Smooth muscle cell (in vitro differentiated cells): ENCODE measurements at regions not wholly inside any gene's neighbourhood (a gene's known extent, or its start where the extent isn't known, plus 50 kb on each side); places are given as distances from the start of the nearest gene placed in this dataset.

ENCODE experiments used
- DNase-seq: peaks from one replicate; lab custom pipeline; 2025; ENCODE audit not compliant: unreplicated experiment; lab: John Stamatoyannopoulos, UW
- H2AFZ ChIP-seq: fragments of 200-600 bp; sonication (generic); 2 replicates; pipeline ENCODE4 v1.6.0; 2016; ENCODE audit warnings: antibody characterized with exemption, low read depth, mild to moderate bottlenecking
- H3F3A ChIP-seq: fragments of 200-600 bp; sonication (generic); 2 replicates; pipeline ENCODE4 v1.6.0; 2017; ENCODE audit warnings: antibody characterized with exemption, low read depth
- H3K27ac ChIP-seq: fragments of 200-600 bp; sonication (generic); 2 replicates; pipeline ENCODE4 v1.5.1; 2016; ENCODE audit warnings: low read depth, mild to moderate bottlenecking
- H3K27me3 ChIP-seq: fragments of 200-600 bp; sonication (generic); 2 replicates; pipeline ENCODE4 v1.6.1; 2016; ENCODE audit warnings: low read depth, mild to moderate bottlenecking
- H3K36me3 ChIP-seq: fragments of 200-600 bp; sonication (generic); 2 replicates; pipeline ENCODE4 v1.5.1; 2016; ENCODE audit warnings: low read depth
- H3K4me1 ChIP-seq: fragments of 200-600 bp; sonication (generic); 2 replicates; pipeline ENCODE4 v1.5.1; 2016; ENCODE audit warnings: low read depth
- H3K4me2 ChIP-seq: fragments of 200-600 bp; sonication (generic); 2 replicates; pipeline ENCODE4 v1.6.0; 2016; ENCODE audit warnings: mild to moderate bottlenecking
- H3K4me3 ChIP-seq: fragments of 200-600 bp; sonication (generic); 2 replicates; pipeline ENCODE4 v1.5.1; 2016; ENCODE audit warnings: mild to moderate bottlenecking
- H3K79me2 ChIP-seq: fragments of 200-600 bp; sonication (generic); 2 replicates; pipeline ENCODE4 v1.6.0; 2016; ENCODE audit warnings: low read depth, mild to moderate bottlenecking
- H3K9ac ChIP-seq: fragments of 200-600 bp; sonication (generic); 2 replicates; pipeline ENCODE4 v1.6.0; 2016; ENCODE audit warnings: low read depth
- H3K9me3 ChIP-seq: fragments of 200-600 bp; sonication (generic); replicated peaks from 2 replicates; pipeline ENCODE4 v1.5.1; 2016; ENCODE audit warnings: low read depth
- H4K20me1 ChIP-seq: fragments of 200-600 bp; sonication (generic); 2 replicates; pipeline ENCODE4 v1.6.0; 2016; ENCODE audit warnings: low read depth
- WGBS: methylation state at CpG from one replicate; pipeline ENCODE4 v1.1.7; 2016; ENCODE audit warnings: low lambda C conversion rate; 5-methylcytosine and 5-hydroxymethylcytosine counted together
- TF ChIP-seq, protein P1 (sequence below): fragments of 200-600 bp; sonication (generic); IDR thresholded peaks from 2 replicates; pipeline ENCODE4 v1.5.1; 2017; ENCODE audit warnings: borderline replicate concordance, mild to moderate bottlenecking, antibody characterized with exemption; ENCODE audit not compliant: insufficient read depth, poor library complexity, severe bottlenecking

DNA sequence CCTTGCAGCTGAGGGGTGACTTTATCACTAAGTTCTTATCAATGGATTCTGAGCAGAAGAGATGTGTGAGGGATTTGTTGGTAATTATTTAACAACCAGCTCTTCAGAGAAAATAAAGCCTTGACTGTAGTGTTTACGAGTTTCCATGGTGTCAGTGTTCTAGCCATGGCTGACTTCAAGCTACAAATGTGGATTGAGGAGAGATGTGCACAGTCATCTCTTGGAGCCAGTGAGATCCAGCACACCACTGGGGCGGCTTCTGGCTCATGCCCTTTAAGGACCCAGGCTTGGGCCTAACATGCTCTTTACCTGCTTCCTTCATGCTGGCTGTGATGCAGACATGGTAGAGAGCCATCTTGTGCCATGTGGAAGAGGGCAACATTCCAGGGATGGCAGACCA is 145.6 kb upstream of the MRPS22 start:
- WGBS, result 64% methylated on average over 2 of the region's 2 CpGs
- Histone ChIP-seq H3K4me1 (no peaks in the 10 kb centered on the region), H3K27ac (no peak overlapping the region), H3K4me2 (no peak overlapping the region), H3K4me3 (no peak overlapping the region), H3K27me3 (no peaks in the 10 kb centered on the region), H3F3A (no peaks in the 10 kb centered on the region), H2AFZ (no peak overlapping the region), H3K9ac (no peak overlapping the region), H3K9me3 (no peaks in the 10 kb centered on the region), H3K36me3 (no peaks in the 10 kb centered on the region), H4K20me1 (no peaks in the 10 kb centered on the region), H3K79me2 (no peaks in the 10 kb centered on the region)
- TF ChIP-seq, protein P1, sequence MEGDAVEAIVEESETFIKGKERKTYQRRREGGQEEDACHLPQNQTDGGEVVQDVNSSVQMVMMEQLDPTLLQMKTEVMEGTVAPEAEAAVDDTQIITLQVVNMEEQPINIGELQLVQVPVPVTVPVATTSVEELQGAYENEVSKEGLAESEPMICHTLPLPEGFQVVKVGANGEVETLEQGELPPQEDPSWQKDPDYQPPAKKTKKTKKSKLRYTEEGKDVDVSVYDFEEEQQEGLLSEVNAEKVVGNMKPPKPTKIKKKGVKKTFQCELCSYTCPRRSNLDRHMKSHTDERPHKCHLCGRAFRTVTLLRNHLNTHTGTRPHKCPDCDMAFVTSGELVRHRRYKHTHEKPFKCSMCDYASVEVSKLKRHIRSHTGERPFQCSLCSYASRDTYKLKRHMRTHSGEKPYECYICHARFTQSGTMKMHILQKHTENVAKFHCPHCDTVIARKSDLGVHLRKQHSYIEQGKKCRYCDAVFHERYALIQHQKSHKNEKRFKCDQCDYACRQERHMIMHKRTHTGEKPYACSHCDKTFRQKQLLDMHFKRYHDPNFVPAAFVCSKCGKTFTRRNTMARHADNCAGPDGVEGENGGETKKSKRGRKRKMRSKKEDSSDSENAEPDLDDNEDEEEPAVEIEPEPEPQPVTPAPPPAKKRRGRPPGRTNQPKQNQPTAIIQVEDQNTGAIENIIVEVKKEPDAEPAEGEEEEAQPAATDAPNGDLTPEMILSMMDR, result no peak
- DNase-seq, result no peak

DNA sequence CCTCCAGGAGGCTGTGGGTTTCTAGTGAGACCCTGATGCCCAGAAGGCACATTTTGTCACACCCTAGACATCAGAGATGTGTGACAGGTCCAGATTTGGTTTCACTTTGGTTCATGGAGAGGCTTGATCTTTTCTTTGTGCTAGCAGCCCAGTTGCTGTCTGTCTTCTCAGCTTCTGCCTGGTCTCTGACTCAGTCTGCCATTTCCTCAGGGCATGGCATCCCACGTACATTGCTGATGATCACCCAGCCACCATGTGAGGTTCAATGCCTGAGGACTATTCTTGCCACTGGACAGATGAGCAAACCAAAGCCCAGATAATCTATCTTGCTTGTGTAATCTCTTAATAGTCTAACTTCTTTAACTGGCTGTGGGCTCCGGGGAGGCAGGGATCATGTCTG is 144.9 kb upstream of the MRPS22 start:
- WGBS, result 38% methylated on average over 2 of the region's 2 CpGs
- DNase-seq, result no peak
- no peaks in the 10 kb centered on the region for H4K20me1 ChIP-seq
- no peak overlapping the region for H3K27ac ChIP-seq
- H3K9me3 ChIP-seq, result no peaks in the 10 kb centered on the region
- no peak overlapping the region for H2AFZ ChIP-seq
- H3K4me1 ChIP-seq, result no peaks in the 10 kb centered on the region
- no peak overlapping the region for H3K4me2 ChIP-seq
- no peaks in the 10 kb centered on the region for H3K27me3 ChIP-seq
- H3K79me2 ChIP-seq, result no peaks in the 10 kb centered on the region
- no peak overlapping the region for H3K9ac ChIP-seq
- H3K36me3 ChIP-seq, result no peaks in the 10 kb centered on the region
- TF ChIP-seq, protein P1, result no peak
- H3F3A ChIP-seq, result no peaks in the 10 kb centered on the region
- no peak overlapping the region for H3K4me3 ChIP-seq

DNA sequence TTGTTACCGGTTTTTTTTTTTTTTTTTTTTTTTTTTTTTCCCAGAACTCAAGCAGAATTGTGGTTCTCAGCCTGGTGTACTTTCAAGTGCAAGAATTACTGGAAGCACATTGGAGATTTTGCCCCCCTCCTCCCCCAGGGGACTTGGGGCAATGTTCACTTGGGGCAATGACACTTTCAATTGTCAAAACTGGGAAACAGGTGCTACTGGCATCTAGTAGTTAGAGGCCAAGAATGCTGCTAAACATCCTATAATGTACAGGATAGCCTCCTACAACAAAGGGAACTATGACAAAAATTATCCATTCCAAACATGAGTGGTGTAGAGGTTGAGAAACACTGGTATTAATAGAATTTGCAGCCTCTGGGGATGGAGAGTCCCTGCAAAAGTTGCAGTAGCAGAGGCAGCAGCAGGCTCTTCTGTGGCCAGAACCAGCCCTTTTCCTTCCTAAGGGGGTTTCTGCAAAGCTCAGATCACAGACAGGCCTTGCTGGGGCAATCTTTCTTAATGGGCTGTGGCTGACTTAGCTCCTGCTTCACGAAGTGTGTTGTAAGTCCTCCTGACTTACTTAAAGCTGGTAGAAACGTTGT is 144.3 kb upstream of the MRPS22 start:
- no peak overlapping the region for H3K4me2 ChIP-seq
- 54% methylated on average over 3 of the region's 3 CpGs for WGBS

More for the DNA sequence above, 144.3 kb upstream of the MRPS22 start:
- Histone ChIP-seq H3F3A (no peaks in the 10 kb centered on the region), H3K9ac (no peak overlapping the region), H3K36me3 (no peaks in the 10 kb centered on the region), H3K4me1 (no peaks in the 10 kb centered on the region), H3K9me3 (no peaks in the 10 kb centered on the region), H2AFZ (no peak overlapping the region), H3K79me2 (no peaks in the 10 kb centered on the region), H3K4me3 (no peak overlapping the region), H3K27me3 (no peaks in the 10 kb centered on the region), H4K20me1 (no peaks in the 10 kb centered on the region), H3K27ac (no peak overlapping the region)
- no peak for DNase-seq
- TF ChIP-seq, protein P1, result no peak
